Thyroid gland (tissue), 4 donors: ENCODE measurements at regions not wholly inside any gene's neighbourhood (a gene's known extent, or its start where the extent isn't known, plus 50 kb on each side); places are given as distances from the start of the nearest gene placed in this dataset.

Experiments used
- POLR2A ChIP-seq, 2 donors: fragments of 450-650 bp; IDR thresholded peaks; one replicate each; pipeline ENCODE4 v1.6.1; 2017; ENCODE audit warnings: antibody characterized with exemption in 2 of 2, mild to moderate bottlenecking in 2 of 2, moderate library complexity in 1 of 2
- TF ChIP-seq, protein P1 (sequence below), 6 experiments: fragments of 200-600 bp in 3 of 6; fragments of 450-650 bp in 3 of 6; sonication (generic) in 3 of 6; IDR thresholded peaks; one replicate each; pipeline ENCODE4 v1.5.1; 2016 to 2019; ENCODE audit warnings: antibody characterized with exemption in 6 of 6, mild to moderate bottlenecking in 2 of 6, inconsistent platforms in 1 of 6, moderate library complexity in 1 of 6

DNA sequence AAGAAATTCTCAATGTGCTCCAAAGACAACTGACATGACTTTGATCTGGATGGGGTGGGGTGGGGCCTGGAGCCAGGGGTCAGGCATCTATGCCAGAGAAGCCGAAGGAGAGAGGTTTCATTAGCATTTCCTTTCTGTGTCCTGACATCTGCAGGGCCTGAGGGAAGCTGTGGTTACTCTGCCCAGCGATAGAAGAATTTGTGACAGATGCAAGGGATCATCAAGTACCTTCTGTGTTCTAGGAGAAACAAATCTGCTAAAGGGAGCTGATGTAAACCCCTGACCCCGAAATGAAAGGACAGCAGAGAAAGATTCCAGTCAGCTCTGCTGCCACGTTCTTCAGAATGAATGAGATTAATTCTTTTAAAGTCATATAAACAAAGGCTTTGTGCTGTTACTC is 335.7 kb downstream of the PRELID2 start:
- TF ChIP-seq, protein P1, sequence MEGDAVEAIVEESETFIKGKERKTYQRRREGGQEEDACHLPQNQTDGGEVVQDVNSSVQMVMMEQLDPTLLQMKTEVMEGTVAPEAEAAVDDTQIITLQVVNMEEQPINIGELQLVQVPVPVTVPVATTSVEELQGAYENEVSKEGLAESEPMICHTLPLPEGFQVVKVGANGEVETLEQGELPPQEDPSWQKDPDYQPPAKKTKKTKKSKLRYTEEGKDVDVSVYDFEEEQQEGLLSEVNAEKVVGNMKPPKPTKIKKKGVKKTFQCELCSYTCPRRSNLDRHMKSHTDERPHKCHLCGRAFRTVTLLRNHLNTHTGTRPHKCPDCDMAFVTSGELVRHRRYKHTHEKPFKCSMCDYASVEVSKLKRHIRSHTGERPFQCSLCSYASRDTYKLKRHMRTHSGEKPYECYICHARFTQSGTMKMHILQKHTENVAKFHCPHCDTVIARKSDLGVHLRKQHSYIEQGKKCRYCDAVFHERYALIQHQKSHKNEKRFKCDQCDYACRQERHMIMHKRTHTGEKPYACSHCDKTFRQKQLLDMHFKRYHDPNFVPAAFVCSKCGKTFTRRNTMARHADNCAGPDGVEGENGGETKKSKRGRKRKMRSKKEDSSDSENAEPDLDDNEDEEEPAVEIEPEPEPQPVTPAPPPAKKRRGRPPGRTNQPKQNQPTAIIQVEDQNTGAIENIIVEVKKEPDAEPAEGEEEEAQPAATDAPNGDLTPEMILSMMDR (IDR thresholded peaks at IDR 0.05) = no peak
- no peak for TF ChIP-seq POLR2A (IDR thresholded peaks at IDR 0.05)
